BJ (cell line): ENCODE measurements at regions not wholly inside any gene's neighbourhood (a gene's known extent, or its start where the extent isn't known, plus 50 kb on each side); places are given as distances from the start of the nearest gene placed in this dataset.

Experiments
- CTCF ChIA-PET: fragments of 350-600 bp; formaldehyde crosslinking; extraction: SDS; loops from one replicate; lab custom pipeline; 2021; ENCODE audit warnings: antibody characterized with exemption, inconsistent platforms; lab: Yijun Ruan, JAX
- POLR2A ChIA-PET: fragments of 300-600 bp; sonication (Branson Sonifier 250); formaldehyde crosslinking; extraction: SDS; loops from one replicate; lab custom pipeline; 2021; ENCODE audit warnings: antibody characterized with exemption; lab: Charles Lee
- DNase-seq: peaks from one replicate; pipeline ENCODE4 v3.0.0-alpha.2; 2011; ENCODE audit warnings: low read depth
- H3K27me3 ChIP-seq: 2 replicates; pipeline ENCODE4 v1.6.0; 2011; ENCODE audit warnings: low read length; ENCODE audit not compliant: control insufficient read depth, insufficient read depth
- H3K36me3 ChIP-seq: 2 replicates; pipeline ENCODE4 v1.5.1; 2011; ENCODE audit warnings: low read length; ENCODE audit not compliant: control insufficient read depth, insufficient read depth
- H3K4me3 ChIP-seq: 2 replicates; pipeline ENCODE4 v1.5.1; 2011; ENCODE audit warnings: low read depth, mild to moderate bottlenecking, control low read depth, low read length
- CTCF ChIP-seq: IDR thresholded peaks from 2 replicates; pipeline ENCODE4 v1.5.1; 2011; ENCODE audit warnings: low read depth, mild to moderate bottlenecking, control low read depth, inconsistent platforms, low read length, moderate library complexity; ENCODE audit not compliant: insufficient read depth

DNA sequence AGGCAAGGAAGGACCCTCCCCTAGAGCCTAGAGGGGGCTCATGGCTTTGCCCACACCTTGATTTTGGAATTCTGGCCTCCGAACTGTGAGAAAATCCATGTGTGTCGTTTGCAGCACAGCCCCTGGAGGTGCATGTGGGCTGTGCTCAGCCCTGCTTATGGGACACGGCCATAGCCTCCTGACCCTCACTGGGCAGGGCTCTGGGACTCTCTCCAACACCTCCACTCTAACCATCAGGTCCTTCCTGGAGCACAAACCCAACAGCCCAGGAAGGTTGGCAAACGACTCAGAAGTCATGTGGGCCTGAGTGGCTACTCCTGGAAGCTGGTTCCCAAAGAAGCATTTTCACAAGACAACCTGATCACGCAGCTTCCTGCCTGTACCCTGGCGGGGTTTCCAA, 144.1 kb downstream of the CTTN start:
- TF ChIP-seq CTCF = no peak
- CTCF ChIA-PET = no interaction called here
- Histone ChIP-seq H3K36me3 (no peaks in the 10 kb centered on the region), H3K4me3 (no peak overlapping the region), H3K27me3 (no peaks in the 10 kb centered on the region)
- no peak for DNase-seq
- POLR2A ChIA-PET = no interaction called here

DNA sequence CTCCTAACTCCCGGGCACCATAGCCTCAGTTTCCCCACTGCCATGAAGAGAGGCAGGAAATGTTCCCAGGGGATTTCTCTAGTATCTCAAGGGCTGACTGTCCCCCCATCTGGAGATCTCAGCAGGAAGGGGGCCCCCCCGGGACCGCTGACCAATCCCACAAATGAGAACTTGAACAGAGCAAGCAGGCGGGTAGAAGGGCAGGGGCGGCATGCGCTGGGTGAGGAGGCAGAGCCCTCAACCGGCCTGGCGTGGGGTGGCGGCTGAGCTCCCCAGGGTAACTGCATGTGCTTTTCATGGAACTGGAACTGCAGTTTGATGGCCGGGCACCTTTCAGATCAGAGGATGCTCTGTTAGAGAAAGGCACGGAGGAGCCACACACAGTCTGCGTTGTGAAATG, 144.5 kb downstream of the CTTN start:
- CTCF ChIA-PET = no interaction called here
- Histone ChIP-seq H3K4me3 (no peak overlapping the region), H3K36me3 (no peaks in the 10 kb centered on the region), H3K27me3 (no peaks in the 10 kb centered on the region)
- DNase-seq = no peak
- TF ChIP-seq CTCF = no peak
- POLR2A ChIA-PET = no interaction called here

DNA sequence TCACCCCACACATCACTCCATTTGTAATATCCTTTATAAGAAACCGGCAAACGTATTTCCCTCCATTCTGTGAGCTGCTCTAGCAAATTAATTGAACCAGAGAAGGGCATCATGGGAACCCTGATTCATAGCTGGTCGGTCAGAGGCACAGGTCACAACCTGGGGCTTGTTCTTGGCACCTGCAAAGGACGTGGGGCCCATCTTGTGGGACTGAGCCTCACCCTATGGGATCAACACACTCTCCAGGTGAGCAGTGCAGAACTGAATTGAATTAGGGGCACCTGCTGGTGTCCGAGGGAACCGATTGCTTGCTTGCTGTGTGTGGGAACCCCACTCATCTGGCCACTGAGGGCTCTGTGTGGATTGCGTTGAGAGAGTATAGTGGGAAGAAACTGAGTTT, 145.3 kb downstream of the CTTN start:
- ChIA-PET POLR2A (no interaction called here), CTCF (no interaction called here)
- Histone ChIP-seq H3K36me3 (no peaks in the 10 kb centered on the region), H3K4me3 (no peak overlapping the region), H3K27me3 (no peaks in the 10 kb centered on the region)
- TF ChIP-seq CTCF = no peak
- DNase-seq = no peak

GRCh38 chr11:70544067-70544773, 145.9 kb downstream of the CTTN start:
- POLR2A ChIA-PET = no interaction called here
- CTCF ChIA-PET = no interaction called here
- no peaks in the 10 kb centered on the region for H3K27me3 ChIP-seq
- no peak for DNase-seq
- no peaks in the 10 kb centered on the region for H3K36me3 ChIP-seq
- H3K4me3 ChIP-seq = no peak overlapping the region
- no peak for TF ChIP-seq CTCF

- TF ChIP-seq CTCF = no peak
- DNase-seq = no peak
- CTCF ChIA-PET = interaction anchor here (1.0 to 1.1 kb wide), 2 partner anchors 11 to 14 kb away, joined by 3 read pairs; no protein-coding TSS in a partner anchor
- Histone ChIP-seq H3K36me3 (no peaks in the 10 kb centered on the region), H3K27me3 (no peaks in the 10 kb centered on the region), H3K4me3 (no peak overlapping the region)
- POLR2A ChIA-PET = no interaction called here
Measured at GRCh38 chr11:70544774-70545609, 146.7 kb downstream of the CTTN start.
